PC-3 (cell line): ENCODE measurements at regions not wholly inside any gene's neighbourhood (a gene's known extent, or its start where the extent isn't known, plus 50 kb on each side); places are given as distances from the start of the nearest gene placed in this dataset.

Source experiments
- ATAC-seq: fragments of 200-7000 bp; cut with Tn5 transposase; 2 replicates; pipeline ENCODE4 v1.9.1; 2020; ENCODE audit warnings: mild to moderate bottlenecking, moderate library complexity
- BruUV-seq: library from RNA; stranded (reverse); fragments of 400-500 nt; replicated peaks from 2 replicates; lab custom pipeline; 2021; lab: Mats Ljungman, UMichigan
- CTCF ChIA-PET: fragments of 300-600 bp; sonication (Branson Sonifier 250); formaldehyde crosslinking; loops from one replicate; lab custom pipeline; 2022; ENCODE audit warnings: antibody characterized with exemption; lab: Charles Lee
- POLR2A ChIA-PET: fragments of 300-600 bp; sonication (Branson Sonifier 250); formaldehyde crosslinking; loops from one replicate; lab custom pipeline; 2022; ENCODE audit warnings: antibody characterized with exemption; ENCODE audit not compliant: unreplicated experiment; lab: Charles Lee
- DNase-seq: peaks from one replicate; pipeline ENCODE4 v3.0.0-alpha.2; 2015
- H2AFZ ChIP-seq: fragments of 300-600 bp; sonication (generic); 2 replicates; pipeline ENCODE4 v1.6.0; 2016; ENCODE audit warnings: antibody characterized with exemption, low read length
- H3F3A ChIP-seq: fragments of 300-600 bp; sonication (generic); one replicate; pipeline ENCODE4 v1.6.0; 2017; ENCODE audit warnings: antibody characterized with exemption, low read length, control low read depth, mild to moderate bottlenecking; ENCODE audit not compliant: unreplicated experiment
- H3K27ac ChIP-seq: fragments of 300-600 bp; sonication (generic); 2 replicates; pipeline ENCODE4 v1.5.1; 2016; ENCODE audit warnings: mild to moderate bottlenecking, low read length
- H3K27me3 ChIP-seq: fragments of 300-600 bp; sonication (generic); 2 replicates; pipeline ENCODE4 v1.6.1; 2016; ENCODE audit warnings: low read length, mixed read lengths
- H3K36me3 ChIP-seq: fragments of 300-600 bp; sonication (generic); 2 replicates; pipeline ENCODE4 v1.6.1; 2016; ENCODE audit warnings: low read depth, mixed run types, low read length, mixed read lengths
- H3K4me1 ChIP-seq: fragments of 300-600 bp; sonication (generic); 2 replicates; pipeline ENCODE4 v1.5.1; 2016; ENCODE audit warnings: low read length; ENCODE audit not compliant: insufficient read depth
- H3K4me2 ChIP-seq: fragments of 300-600 bp; sonication (generic); 2 replicates; pipeline ENCODE4 v1.6.0; 2016; ENCODE audit warnings: low read length
- H3K4me3 ChIP-seq: fragments of 300-600 bp; sonication (generic); 2 replicates; pipeline ENCODE4 v1.5.1; 2016; ENCODE audit warnings: mild to moderate bottlenecking, low read length, mixed read lengths
- H3K79me2 ChIP-seq: fragments of 300-600 bp; sonication (generic); 2 replicates; pipeline ENCODE4 v1.6.1; 2017; ENCODE audit warnings: low read length, mixed read lengths
- H3K9ac ChIP-seq: fragments of 300-600 bp; sonication (generic); 2 replicates; pipeline ENCODE4 v1.6.0; 2016; ENCODE audit warnings: mild to moderate bottlenecking, low read length
- H3K9me2 ChIP-seq: fragments of 300-600 bp; sonication (generic); replicated peaks from 2 replicates; pipeline ENCODE4 v1.6.1; 2016; ENCODE audit warnings: mixed run types, low read length, mixed read lengths
- H3K9me3 ChIP-seq: fragments of 300-600 bp; sonication (generic); 2 replicates; pipeline ENCODE4 v1.6.1; 2016; ENCODE audit warnings: low read length, mixed read lengths
- H4K20me1 ChIP-seq: fragments of 300-600 bp; sonication (generic); 2 replicates; pipeline ENCODE4 v1.6.1; 2016; ENCODE audit warnings: low read length, mixed read lengths
- CTCF ChIP-seq: fragments of 300-600 bp; sonication (generic); conservative IDR thresholded peaks from 2 replicates; pipeline ENCODE4 v1.5.1; 2017; ENCODE audit warnings: antibody characterized with exemption, low read depth, mild to moderate bottlenecking, low read length
- EZH2 ChIP-seq: fragments of 300-600 bp; sonication (generic); IDR thresholded peaks from one replicate; pipeline ENCODE4 v1.6.1; 2017; ENCODE audit warnings: antibody characterized with exemption, mild to moderate bottlenecking, low read length; ENCODE audit not compliant: unreplicated experiment
- EZH2phosphoT487 ChIP-seq: fragments of 300-600 bp; sonication (generic); IDR thresholded peaks from 2 replicates; pipeline ENCODE4 v1.6.1; 2018; ENCODE audit warnings: mild to moderate bottlenecking, antibody characterized with exemption, low read length, borderline replicate concordance
- intact Hi-C: fragments of 100-400 bp; cut with micrococcal nuclease; formaldehyde crosslinking; loops from 2 replicates; pipeline ENCODE4 v1.9.0; 2023

- Histone ChIP-seq H3K9me2 (no peaks in the 10 kb centered on the region), H3K27ac (no peak overlapping the region), H3K27me3 (no peaks in the 10 kb centered on the region), H3K79me2 (no peaks in the 10 kb centered on the region), H3F3A (no peaks in the 10 kb centered on the region), H3K4me1 (peaks cover 14% of the 10 kb centered on the region), H4K20me1 (no peaks in the 10 kb centered on the region), H3K36me3 (no peaks in the 10 kb centered on the region), H3K9ac (no peak overlapping the region), H3K4me2 (no peak overlapping the region), H3K4me3 (no peak overlapping the region), H2AFZ (no peak overlapping the region), H3K9me3 (no peaks in the 10 kb centered on the region)
- CTCF ChIA-PET, result no interaction called here
- intact Hi-C loops, result loop anchor here (10.0 kb wide), 1 partner anchor 165 kb away; the partner anchor contains the start of gene TMPRSS2
- TF ChIP-seq CTCF (no peak), EZH2phosphoT487 (no peak), EZH2 (no peak)
- ATAC-seq, result no peak
- no TSS peak for BruUV-seq
- no peak for DNase-seq
- POLR2A ChIA-PET, result no interaction called here
Observed at GRCh38 chr21:41670056-41670805, 96.6 kb downstream of the RIPK4 start.

- ChIA-PET POLR2A (no interaction called here), CTCF (no interaction called here)
- peaks cover 21% of the 10 kb centered on the region for H3K4me1 ChIP-seq
- DNase-seq, result no peak
- H4K20me1 ChIP-seq, result no peaks in the 10 kb centered on the region
- no peaks in the 10 kb centered on the region for H3K79me2 ChIP-seq
- intact Hi-C loops, result no loop called here
- no peak overlapping the region for H3K9ac ChIP-seq
- H3K27me3 ChIP-seq, result no peaks in the 10 kb centered on the region
- no peaks in the 10 kb centered on the region for H3K9me3 ChIP-seq
- BruUV-seq, result no TSS peak
- no peak overlapping the region for H3K4me3 ChIP-seq
- H3K27ac ChIP-seq, result no peak overlapping the region
- no peak for ATAC-seq
- no peak overlapping the region for H2AFZ ChIP-seq
- TF ChIP-seq EZH2 (no peak), EZH2phosphoT487 (no peak), CTCF (no peak)
- no peak overlapping the region for H3K4me2 ChIP-seq
- H3F3A ChIP-seq, result no peaks in the 10 kb centered on the region
- no peaks in the 10 kb centered on the region for H3K36me3 ChIP-seq
- H3K9me2 ChIP-seq, result no peaks in the 10 kb centered on the region
Observed at GRCh38 chr21:41669533-41669830, 97.4 kb downstream of the RIPK4 start.

DNA sequence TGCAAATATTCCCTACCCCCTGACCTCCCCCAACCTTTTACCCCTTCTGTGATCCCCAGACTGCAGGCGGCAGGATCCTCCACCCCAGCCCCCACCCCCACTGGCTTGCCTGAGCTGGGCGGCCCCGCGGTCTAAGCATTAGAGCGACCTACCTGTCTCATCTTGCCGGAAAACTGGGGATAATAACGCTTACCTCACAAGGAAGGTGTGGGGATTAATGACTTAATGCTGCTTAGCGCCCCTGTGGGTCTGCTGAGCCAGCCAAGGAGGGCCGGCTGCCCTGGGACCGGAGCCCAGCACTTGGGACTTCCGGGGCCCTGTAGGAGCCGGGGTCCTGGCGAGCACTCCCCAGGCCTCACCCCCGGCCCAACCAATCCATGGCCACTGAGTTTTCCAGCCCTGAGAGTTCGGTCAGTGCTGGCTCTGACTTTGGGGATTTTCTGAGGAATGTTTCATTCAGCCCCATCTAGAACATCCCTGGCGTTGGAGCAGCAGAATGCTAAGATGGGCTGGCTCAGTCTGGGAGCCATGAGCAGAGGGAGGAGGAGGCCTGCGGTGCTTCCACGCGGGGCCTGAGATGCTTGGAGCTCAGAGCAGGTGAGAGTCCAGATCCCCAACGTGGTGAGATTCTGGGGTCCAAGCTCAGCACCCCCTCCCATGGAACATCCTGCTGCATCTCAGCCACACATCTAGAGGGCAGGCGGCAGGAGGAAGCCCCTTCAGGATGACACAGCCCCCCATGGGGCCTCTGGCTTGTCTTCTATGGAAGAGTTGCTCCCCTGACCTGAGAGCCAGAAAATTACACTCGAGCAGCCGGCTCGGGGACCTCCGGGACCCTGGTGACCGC, 97.9 kb downstream of the RIPK4 start:
- Histone ChIP-seq H3K27ac (no peak overlapping the region), H3K36me3 (no peaks in the 10 kb centered on the region)
- intact Hi-C loops, result no loop called here

More for the DNA sequence above, 97.9 kb downstream of the RIPK4 start:
- no peak for DNase-seq
- no peaks in the 10 kb centered on the region for H3K27me3 ChIP-seq
- H3F3A ChIP-seq, result no peaks in the 10 kb centered on the region
- no peak overlapping the region for H3K4me3 ChIP-seq
- peaks cover 27% of the 10 kb centered on the region for H3K4me1 ChIP-seq
- H3K9me2 ChIP-seq, result no peaks in the 10 kb centered on the region
- no peak overlapping the region for H3K9ac ChIP-seq
- H2AFZ ChIP-seq, result no peak overlapping the region
- H3K79me2 ChIP-seq, result no peaks in the 10 kb centered on the region
- H4K20me1 ChIP-seq, result no peaks in the 10 kb centered on the region
- no peak for TF ChIP-seq EZH2phosphoT487
- no peak for TF ChIP-seq EZH2
- TF ChIP-seq CTCF, result no peak
- CTCF ChIA-PET, result no interaction called here
- ATAC-seq, result no peak
- no peak overlapping the region for H3K4me2 ChIP-seq
- H3K9me3 ChIP-seq, result no peaks in the 10 kb centered on the region
- no TSS peak for BruUV-seq
- POLR2A ChIA-PET, result no interaction called here
